ENCODE measurements at regions not wholly inside any gene's neighbourhood (a gene's known extent, or its start where the extent isn't known, plus 50 kb on each side); places are given as distances from the start of the nearest gene placed in this dataset.

- no peaks in the 10 kb centered on the region for H3K36me3 Mint-ChIP-seq (ENCODE audit: insufficient read depth, unreplicated experiment)
- DNase-seq (ENCODE audit: unreplicated experiment), result no peak
- H3K27me3 Mint-ChIP-seq (ENCODE audit: insufficient read depth, unreplicated experiment), result no peaks in the 10 kb centered on the region
- TF ChIP-seq CTCF (IDR thresholded peaks at IDR 0.05; ENCODE audit: unreplicated experiment), result no peak
- H3K4me3 Mint-ChIP-seq (ENCODE audit: unreplicated experiment), result no peak overlapping the region
- ChIA-PET POLR2A (no interaction called here), CTCF (interaction anchor here (0.7 kb wide), 1 partner anchor 460 kb away, joined by 3 read pairs; no protein-coding TSS in a partner anchor)
- peaks cover 7% of the 10 kb centered on the region for H3K9me3 Mint-ChIP-seq (ENCODE audit: unreplicated experiment)
- intact Hi-C loops (cut with micrococcal nuclease), result no loop called here
- H3K27ac Mint-ChIP-seq (ENCODE audit: low read depth, unreplicated experiment), result no peak overlapping the region
- no peaks in the 10 kb centered on the region for H3K4me1 Mint-ChIP-seq (ENCODE audit: insufficient read depth, unreplicated experiment)
- no TSS peak for BruUV-seq (replicated peaks)
Measured at GRCh38 chr6:119557239-119557638, 207.7 kb upstream of the MAN1A1 start.

GRCh38 chr6:119552021-119552420 is 202.5 kb upstream of the MAN1A1 start:
- Mint-ChIP-seq H3K27me3 (ENCODE audit: insufficient read depth, unreplicated experiment) (no peaks in the 10 kb centered on the region), H3K4me1 (ENCODE audit: insufficient read depth, unreplicated experiment) (no peaks in the 10 kb centered on the region), H3K9me3 (ENCODE audit: unreplicated experiment) (peaks cover 7% of the 10 kb centered on the region), H3K4me3 (ENCODE audit: unreplicated experiment) (no peak overlapping the region), H3K36me3 (ENCODE audit: insufficient read depth, unreplicated experiment) (peaks cover 4% of the 10 kb centered on the region), H3K27ac (ENCODE audit: low read depth, unreplicated experiment) (no peak overlapping the region)
- POLR2A ChIA-PET, result no interaction called here
- no peak for TF ChIP-seq CTCF (IDR thresholded peaks at IDR 0.05; ENCODE audit: unreplicated experiment)
- CTCF ChIA-PET, result no interaction called here
- no TSS peak for BruUV-seq (replicated peaks)
- intact Hi-C loops (cut with micrococcal nuclease), result no loop called here
- no peak for DNase-seq (ENCODE audit: unreplicated experiment)

GRCh38 chr6:119547024-119547423 is 197.5 kb upstream of the MAN1A1 start:
- no peak for DNase-seq (ENCODE audit: unreplicated experiment)
- TF ChIP-seq CTCF (IDR thresholded peaks at IDR 0.05; ENCODE audit: unreplicated experiment), result no peak
- Mint-ChIP-seq H3K27ac (ENCODE audit: low read depth, unreplicated experiment) (no peak overlapping the region), H3K4me1 (ENCODE audit: insufficient read depth, unreplicated experiment) (peaks cover 3% of the 10 kb centered on the region), H3K36me3 (ENCODE audit: insufficient read depth, unreplicated experiment) (peaks cover 4% of the 10 kb centered on the region), H3K27me3 (ENCODE audit: insufficient read depth, unreplicated experiment) (no peaks in the 10 kb centered on the region), H3K4me3 (ENCODE audit: unreplicated experiment) (no peak overlapping the region), H3K9me3 (ENCODE audit: unreplicated experiment) (no peaks in the 10 kb centered on the region)
- ChIA-PET POLR2A (no interaction called here), CTCF (no interaction called here)
- intact Hi-C loops (cut with micrococcal nuclease), result no loop called here
- BruUV-seq (replicated peaks), result no TSS peak

- intact Hi-C loops (cut with micrococcal nuclease), result no loop called here
- no TSS peak for BruUV-seq (replicated peaks)
- no peak for DNase-seq (ENCODE audit: unreplicated experiment)
- Mint-ChIP-seq H3K9me3 (ENCODE audit: unreplicated experiment) (no peaks in the 10 kb centered on the region), H3K27me3 (ENCODE audit: insufficient read depth, unreplicated experiment) (no peaks in the 10 kb centered on the region), H3K27ac (ENCODE audit: low read depth, unreplicated experiment) (no peak overlapping the region), H3K4me3 (ENCODE audit: unreplicated experiment) (no peak overlapping the region), H3K4me1 (ENCODE audit: insufficient read depth, unreplicated experiment) (peaks cover 18% of the 10 kb centered on the region), H3K36me3 (ENCODE audit: insufficient read depth, unreplicated experiment) (peaks cover 4% of the 10 kb centered on the region)
- ChIA-PET CTCF (no interaction called here), POLR2A (interaction anchor here (0.6 kb wide), 2 partner anchors 10 to 83 kb away, joined by 3 to 4 read pairs; no protein-coding TSS in a partner anchor)
- no peak for TF ChIP-seq CTCF (IDR thresholded peaks at IDR 0.05; ENCODE audit: unreplicated experiment)
Measured at GRCh38 chr6:119545245-119545644, 195.7 kb upstream of the MAN1A1 start.
